NCI-H345 treated with DMSO at 0.1 percent for 48 hours (cell line): ENCODE measurements at regions not wholly inside any gene's neighbourhood (a gene's known extent, or its start where the extent isn't known, plus 50 kb on each side); places are given as distances from the start of the nearest gene placed in this dataset.

Source experiments
- DNase-seq: peaks from one replicate; lab custom pipeline; 2025; ENCODE audit not compliant: unreplicated experiment; lab: John Stamatoyannopoulos, UW

- no peak for DNase-seq
These were observed 167.2 kb downstream of the PHETA1 start for GRCh38 chr12:111201495-111202236.

- peak; percentile 40 for DNase-seq
These were observed 167.9 kb downstream of the PHETA1 start for GRCh38 chr12:111201036-111201435.

- no peak for DNase-seq
These were observed 171.4 kb downstream of the PHETA1 start for GRCh38 chr12:111197376-111197944.

- DNase-seq: no peak
These were observed 172.4 kb downstream of the PHETA1 start for GRCh38 chr12:111196532-111196931.

- DNase-seq: no peak
These were observed 173.6 kb downstream of the PHETA1 start for GRCh38 chr12:111195316-111195715.

- no peak for DNase-seq
These were observed 174.2 kb downstream of the PHETA1 start for GRCh38 chr12:111194703-111195051.

- no peak for DNase-seq
These were observed 174.8 kb downstream of the PHETA1 start for GRCh38 chr12:111193977-111194702.

GRCh38 chr12:111193496-111193895, 175.4 kb downstream of the PHETA1 start:
- DNase-seq: no peak

- DNase-seq: no peak
These were observed 175.8 kb downstream of the PHETA1 start for GRCh38 chr12:111193067-111193466.

- no peak for DNase-seq
These were observed 176.2 kb downstream of the PHETA1 start for GRCh38 chr12:111192647-111193046.

GRCh38 chr12:111190741-111191526, 178.0 kb downstream of the PHETA1 start:
- DNase-seq: no peak

GRCh38 chr12:111189792-111190191, 179.1 kb downstream of the PHETA1 start:
- no peak for DNase-seq

- DNase-seq: no peak
These were observed 180.5 kb downstream of the PHETA1 start for GRCh38 chr12:111188436-111188835.

- DNase-seq: no peak
These were observed 182.5 kb downstream of the PHETA1 start for GRCh38 chr12:111186347-111186746.

GRCh38 chr12:111185889-111186227, 183.0 kb downstream of the PHETA1 start:
- no peak for DNase-seq

- DNase-seq: no peak
These were observed 183.5 kb downstream of the PHETA1 start for GRCh38 chr12:111185206-111185888.

GRCh38 chr12:111184161-111184560, 184.7 kb downstream of the PHETA1 start:
- DNase-seq: no peak

- DNase-seq: no peak
These were observed 185.8 kb downstream of the PHETA1 start for GRCh38 chr12:111183094-111183493.

- DNase-seq: no peak
These were observed 186.5 kb downstream of the PHETA1 start for GRCh38 chr12:111182382-111182781.

- peak; percentile 3 for DNase-seq
These were observed 187.7 kb downstream of the PHETA1 start for GRCh38 chr12:111181143-111181726.
